ENCODE measurements at regions not wholly inside any gene's neighbourhood (a gene's known extent, or its start where the extent isn't known, plus 50 kb on each side); places are given as distances from the start of the nearest gene placed in this dataset.

GRCh38 chr2:2715036-2715818 is 384.2 kb upstream of the MYT1L start:
- TF ChIP-seq, protein P1, sequence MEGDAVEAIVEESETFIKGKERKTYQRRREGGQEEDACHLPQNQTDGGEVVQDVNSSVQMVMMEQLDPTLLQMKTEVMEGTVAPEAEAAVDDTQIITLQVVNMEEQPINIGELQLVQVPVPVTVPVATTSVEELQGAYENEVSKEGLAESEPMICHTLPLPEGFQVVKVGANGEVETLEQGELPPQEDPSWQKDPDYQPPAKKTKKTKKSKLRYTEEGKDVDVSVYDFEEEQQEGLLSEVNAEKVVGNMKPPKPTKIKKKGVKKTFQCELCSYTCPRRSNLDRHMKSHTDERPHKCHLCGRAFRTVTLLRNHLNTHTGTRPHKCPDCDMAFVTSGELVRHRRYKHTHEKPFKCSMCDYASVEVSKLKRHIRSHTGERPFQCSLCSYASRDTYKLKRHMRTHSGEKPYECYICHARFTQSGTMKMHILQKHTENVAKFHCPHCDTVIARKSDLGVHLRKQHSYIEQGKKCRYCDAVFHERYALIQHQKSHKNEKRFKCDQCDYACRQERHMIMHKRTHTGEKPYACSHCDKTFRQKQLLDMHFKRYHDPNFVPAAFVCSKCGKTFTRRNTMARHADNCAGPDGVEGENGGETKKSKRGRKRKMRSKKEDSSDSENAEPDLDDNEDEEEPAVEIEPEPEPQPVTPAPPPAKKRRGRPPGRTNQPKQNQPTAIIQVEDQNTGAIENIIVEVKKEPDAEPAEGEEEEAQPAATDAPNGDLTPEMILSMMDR (IDR thresholded peaks at IDR 0.05; ENCODE audit: poor library complexity): no peak
- TF ChIP-seq EZH2phosphoT487 (IDR thresholded peaks at IDR 0.05; ENCODE audit: low read depth, severe bottlenecking, unreplicated experiment): no peak
